Keratinocyte (primary cell): ENCODE measurements at regions not wholly inside any gene's neighbourhood (a gene's known extent, or its start where the extent isn't known, plus 50 kb on each side); places are given as distances from the start of the nearest gene placed in this dataset.

ENCODE experiments used
- DNase-seq: peaks from one replicate; pipeline ENCODE4 v3.0.0-alpha.2; 2011; ENCODE audit warnings: low read depth, missing footprints, low spot score
- FAIRE-seq: peaks from 2 replicates; lab custom pipeline; 2011; peaks lifted over from hg19 to GRCh38; lab: Jason Lieb, UNC
- H2AFZ ChIP-seq: 2 replicates; pipeline ENCODE4 v1.6.0; 2012; ENCODE audit warnings: low read length, control low read depth, inconsistent platforms; ENCODE audit not compliant: control insufficient read depth
- H3K27ac ChIP-seq: 2 replicates; pipeline ENCODE4 v1.5.1; 2011; ENCODE audit warnings: low read length; ENCODE audit not compliant: control insufficient read depth, insufficient read depth
- H3K27me3 ChIP-seq: 3 replicates; pipeline ENCODE4 v1.6.0; 2011; ENCODE audit warnings: low read length; ENCODE audit not compliant: control insufficient read depth, insufficient read depth; ENCODE audit errors: extremely low read depth
- H3K36me3 ChIP-seq, 2 experiments: 2 replicates in 1 of 2; 3 replicates in 1 of 2; pipeline ENCODE4 v1.5.1; 2011; ENCODE audit warnings: low read length in 2 of 2, mild to moderate bottlenecking in 1 of 2; ENCODE audit not compliant: control insufficient read depth in 2 of 2, insufficient read depth in 2 of 2; ENCODE audit errors: extremely low read depth in 1 of 2
- H3K4me1 ChIP-seq: 3 replicates; pipeline ENCODE4 v1.5.1; 2011; ENCODE audit warnings: low read length; ENCODE audit not compliant: control insufficient read depth, insufficient read depth; ENCODE audit errors: extremely low read depth
- H3K4me2 ChIP-seq: 3 replicates; pipeline ENCODE4 v1.6.0; 2011; ENCODE audit warnings: low read depth, low read length; ENCODE audit not compliant: control insufficient read depth, insufficient read depth; ENCODE audit errors: extremely low read depth
- H3K4me3 ChIP-seq, 3 experiments: fragments of 200-600 bp in 1 of 3; sonication (generic) in 1 of 3; 2 replicates in 2 of 3; 3 replicates in 1 of 3; pipeline ENCODE4 v1.5.1; 2011 to 2016; ENCODE audit warnings: low read length in 3 of 3, mild to moderate bottlenecking in 3 of 3, control low read depth in 2 of 3, inconsistent platforms in 1 of 3, low read depth in 1 of 3, mixed read lengths in 1 of 3, mixed run types in 1 of 3, moderate library complexity in 1 of 3; ENCODE audit not compliant: control insufficient read depth in 2 of 3, insufficient read depth in 2 of 3; ENCODE audit errors: extremely low read depth in 1 of 3
- H3K79me2 ChIP-seq: 2 replicates; pipeline ENCODE4 v1.6.0; 2012; ENCODE audit warnings: low read length; ENCODE audit not compliant: control insufficient read depth, insufficient read depth
- H3K9ac ChIP-seq: 3 replicates; pipeline ENCODE4 v1.6.0; 2011; ENCODE audit warnings: low read length; ENCODE audit not compliant: control insufficient read depth, insufficient read depth; ENCODE audit errors: extremely low read depth
- H3K9me1 ChIP-seq: 3 replicates; pipeline ENCODE4 v1.6.0; 2011; ENCODE audit warnings: low read length; ENCODE audit not compliant: control insufficient read depth, insufficient read depth; ENCODE audit errors: extremely low read depth
- H3K9me3 ChIP-seq: 2 replicates; pipeline ENCODE4 v1.5.1; 2012; ENCODE audit warnings: low read depth, low read length; ENCODE audit not compliant: control insufficient read depth
- H4K20me1 ChIP-seq: 3 replicates; pipeline ENCODE4 v1.6.0; 2011; ENCODE audit warnings: low read length; ENCODE audit not compliant: control insufficient read depth, insufficient read depth; ENCODE audit errors: extremely low read depth
- CTCF ChIP-seq, 3 experiments: IDR thresholded peaks in 1 of 3; conservative IDR thresholded peaks in 1 of 3; optimal IDR thresholded peaks in 1 of 3; 2 replicates in 2 of 3; 3 replicates in 1 of 3; pipeline versions ENCODE3 to v1.5.1; 2011; ENCODE audit warnings: low read length in 3 of 3, mild to moderate bottlenecking in 3 of 3, moderate library complexity in 2 of 3, control low read depth in 1 of 3, inconsistent platforms in 1 of 3; ENCODE audit not compliant: insufficient read depth in 2 of 3; ENCODE audit errors: extremely low read depth in 1 of 3
- EZH2 ChIP-seq: IDR thresholded peaks from one replicate; pipeline ENCODE4 v1.6.1; 2012; ENCODE audit warnings: inconsistent platforms, mild to moderate bottlenecking, low read length, moderate library complexity
- dilution Hi-C: fragments of 300-500 bp; cut with MboI; formaldehyde crosslinking; loops from one replicate; pipeline ENCODE4 v1.7.0; 2020; ENCODE audit warnings: low sequenced_read_pairs; ENCODE audit not compliant: extremely low pct_ligation_motif_present

- Histone ChIP-seq H3K36me3 (no peaks in the 10 kb centered on the region), H3K27me3 (no peaks in the 10 kb centered on the region), H3K79me2 (no peaks in the 10 kb centered on the region), H3K4me2 (peak overlapping the region; percentile 17), H3K4me1 (peaks cover 11% of the 10 kb centered on the region), H2AFZ (peak overlapping the region; percentile 63), H3K9me1 (no peaks in the 10 kb centered on the region), H3K9me3 (no peaks in the 10 kb centered on the region), H3K27ac (peak overlapping the region; percentile 10), H4K20me1 (no peaks in the 10 kb centered on the region), H3K4me3 (no peak overlapping the region), H3K9ac (no peak overlapping the region)
- FAIRE-seq, result no peak
- DNase-seq, result peak; percentile 11
- dilution Hi-C loops, result no loop called here
- TF ChIP-seq CTCF (optimal IDR thresholded peaks at IDR 0.05 in 1 of 3, IDR thresholded peaks at IDR 0.05 in 1 of 3, conservative IDR thresholded peaks at IDR 0.05 in 1 of 3; ENCODE audit: extremely low read depth in 1 of 3, insufficient read depth in 2 of 3, low read length in 3 of 3), result no peak
- no peak for TF ChIP-seq EZH2
Observed at GRCh38 chr2:180324182-180324581, 317.1 kb upstream of the CWC22 start.

GRCh38 chr2:180322781-180323180 lies 315.7 kb upstream of the CWC22 start:
- no peak overlapping the region for H3K4me3 ChIP-seq
- H3K9me1 ChIP-seq, result no peaks in the 10 kb centered on the region
- no peaks in the 10 kb centered on the region for H3K27me3 ChIP-seq
- dilution Hi-C loops, result no loop called here
- H3K9me3 ChIP-seq, result no peaks in the 10 kb centered on the region
- H2AFZ ChIP-seq, result no peak overlapping the region
- no peaks in the 10 kb centered on the region for H4K20me1 ChIP-seq
- no peaks in the 10 kb centered on the region for H3K36me3 ChIP-seq
- no peak overlapping the region for H3K9ac ChIP-seq
- DNase-seq (no peak), FAIRE-seq (peak; percentile 41)
- no peaks in the 10 kb centered on the region for H3K79me2 ChIP-seq
- TF ChIP-seq CTCF (optimal IDR thresholded peaks at IDR 0.05 in 1 of 3, IDR thresholded peaks at IDR 0.05 in 1 of 3, conservative IDR thresholded peaks at IDR 0.05 in 1 of 3; ENCODE audit: extremely low read depth in 1 of 3, insufficient read depth in 2 of 3, low read length in 3 of 3) (no peak), EZH2 (no peak)
- no peak overlapping the region for H3K27ac ChIP-seq
- H3K4me2 ChIP-seq, result no peak overlapping the region
- peaks cover 11% of the 10 kb centered on the region for H3K4me1 ChIP-seq
